ENCODE measurements at regions not wholly inside any gene's neighbourhood (a gene's known extent, or its start where the extent isn't known, plus 50 kb on each side); places are given as distances from the start of the nearest gene placed in this dataset.
A peak's percentile ranks its signal among the peaks of the same experiment; 100 is the strongest.

DNA sequence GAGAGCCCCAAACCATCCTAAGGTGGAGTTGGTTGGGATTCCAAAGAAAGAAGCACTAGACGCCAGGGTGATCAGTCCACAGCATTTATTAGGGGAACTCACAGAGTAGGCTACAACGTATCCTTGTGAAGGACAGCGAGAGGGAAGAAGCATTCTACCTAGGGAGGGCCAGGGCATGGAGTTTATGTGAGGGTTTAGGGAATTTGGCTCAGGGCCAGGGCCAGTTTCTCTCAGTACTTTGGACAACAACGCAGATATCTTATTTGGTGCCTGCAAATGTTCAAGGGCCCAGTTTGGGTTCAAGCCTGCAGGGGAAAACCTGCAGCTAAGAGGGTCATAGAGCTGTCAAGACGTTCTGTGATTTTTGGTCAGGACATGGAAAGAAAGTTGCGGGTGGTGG lies 73.9 kb upstream of the GJB6 start:
- no peak overlapping the region for H3K56ac ChIP-seq (ENCODE audit: insufficient read length, low read depth, low read length)
- no peak overlapping the region for H3K23ac ChIP-seq (ENCODE audit: insufficient read length, low read depth, low read length)
- TF ChIP-seq, protein P1, sequence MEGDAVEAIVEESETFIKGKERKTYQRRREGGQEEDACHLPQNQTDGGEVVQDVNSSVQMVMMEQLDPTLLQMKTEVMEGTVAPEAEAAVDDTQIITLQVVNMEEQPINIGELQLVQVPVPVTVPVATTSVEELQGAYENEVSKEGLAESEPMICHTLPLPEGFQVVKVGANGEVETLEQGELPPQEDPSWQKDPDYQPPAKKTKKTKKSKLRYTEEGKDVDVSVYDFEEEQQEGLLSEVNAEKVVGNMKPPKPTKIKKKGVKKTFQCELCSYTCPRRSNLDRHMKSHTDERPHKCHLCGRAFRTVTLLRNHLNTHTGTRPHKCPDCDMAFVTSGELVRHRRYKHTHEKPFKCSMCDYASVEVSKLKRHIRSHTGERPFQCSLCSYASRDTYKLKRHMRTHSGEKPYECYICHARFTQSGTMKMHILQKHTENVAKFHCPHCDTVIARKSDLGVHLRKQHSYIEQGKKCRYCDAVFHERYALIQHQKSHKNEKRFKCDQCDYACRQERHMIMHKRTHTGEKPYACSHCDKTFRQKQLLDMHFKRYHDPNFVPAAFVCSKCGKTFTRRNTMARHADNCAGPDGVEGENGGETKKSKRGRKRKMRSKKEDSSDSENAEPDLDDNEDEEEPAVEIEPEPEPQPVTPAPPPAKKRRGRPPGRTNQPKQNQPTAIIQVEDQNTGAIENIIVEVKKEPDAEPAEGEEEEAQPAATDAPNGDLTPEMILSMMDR (conservative IDR thresholded peaks at IDR 0.05), result no peak
- no peak for DNase-seq
- no peak overlapping the region for H4K91ac ChIP-seq (ENCODE audit: insufficient read length, low read depth, low read length)
- H3K18ac ChIP-seq (ENCODE audit: insufficient read length, low read depth, low read length), result no peak overlapping the region
- no peak overlapping the region for H3K14ac ChIP-seq (ENCODE audit: insufficient read depth, low read length)
- H3K9me3 ChIP-seq (ENCODE audit: control insufficient read depth, low read depth, low read length), result no peaks in the 10 kb centered on the region
- no peak overlapping the region for H2AK5ac ChIP-seq (ENCODE audit: insufficient read length, low read length)
- H3K79me1 ChIP-seq (ENCODE audit: insufficient read depth, low read depth, low read length, poor library complexity, severe bottlenecking), result no peaks in the 10 kb centered on the region
- H2BK5ac ChIP-seq (ENCODE audit: insufficient read length, low read length), result no peak overlapping the region
- H3K27ac ChIP-seq (ENCODE audit: insufficient read length, low read depth, low read length), result no peak overlapping the region
- 0 out of 7 replicates have a peak overlapping the region, but pooled peaks of 1 of the 3 experiments have one; percentile 56 for H3K27ac Mint-ChIP-seq
- H3K9ac ChIP-seq (ENCODE audit: extremely low read depth, insufficient read length, low read length), result no peak overlapping the region
- H3K4me1 ChIP-seq (ENCODE audit: insufficient read depth, low read length), result no peaks in the 10 kb centered on the region
- no peak overlapping the region for H2BK15ac ChIP-seq (ENCODE audit: low read depth, low read length)
- H4K8ac ChIP-seq (replicated peaks; ENCODE audit: insufficient read length, low read depth, low read length), result no peak overlapping the region
- H4K5ac ChIP-seq (ENCODE audit: insufficient read length, low read depth, low read length), result no peak overlapping the region
- peaks cover 5% of the 10 kb centered on the region for H3K23me2 ChIP-seq (ENCODE audit: insufficient read length, low read depth, low read length, poor library complexity, severe bottlenecking)
- H4K20me1 ChIP-seq (ENCODE audit: control insufficient read depth, insufficient read depth, insufficient read length), result no peaks in the 10 kb centered on the region
- no peak overlapping the region for H3K4me2 ChIP-seq (ENCODE audit: insufficient read depth, insufficient read length, low read length)
- no peak overlapping the region for H2BK120ac ChIP-seq (ENCODE audit: low read depth, low read length, poor library complexity, severe bottlenecking)
- WGBS (ENCODE audit: extremely low coverage, insufficient read length, low lambda C conversion rate), result no CpG with 5 or more reads among the region's 6 CpGs
- no peak overlapping the region for H2BK20ac ChIP-seq (ENCODE audit: low read depth, low read length, poor library complexity, severe bottlenecking)
- H2AFZ ChIP-seq (ENCODE audit: low read length), result no peak overlapping the region
- no peak overlapping the region for H3K4ac ChIP-seq (ENCODE audit: low read depth, low read length)
- no peak overlapping the region for H3K4me3 Mint-ChIP-seq
- H3K27me3 ChIP-seq (ENCODE audit: insufficient read depth, low read length), result no peaks in the 10 kb centered on the region; the same call in 1 of the 2 replicates
- H3K27me3 Mint-ChIP-seq (ENCODE audit: low read depth), result no peaks in the 10 kb centered on the region; the same call in 1 of the 2 replicates
- peaks cover 9 to 11% of the 10 kb centered on the region in 2 experiments; a peak in 4 of 5 replicates for H3K9me3 Mint-ChIP-seq
- H2BK12ac ChIP-seq (ENCODE audit: insufficient read length, low read depth, low read length), result no peak overlapping the region
- no peak overlapping the region for H3T11ph ChIP-seq (ENCODE audit: low read length)
- H3K36me3 Mint-ChIP-seq (ENCODE audit: insufficient read depth in 1 of 3, low read depth in 3 of 3), result no peaks in the 10 kb centered on the region; a peak in 1 of 7 replicates
- peaks cover 0 to 7% of the 10 kb centered on the region in 2 experiments; a peak in 3 of 4 replicates for H3K4me1 Mint-ChIP-seq
- H3K79me2 ChIP-seq (ENCODE audit: insufficient read depth, low read length), result no peaks in the 10 kb centered on the region
